ENCODE measurements at regions not wholly inside any gene's neighbourhood (a gene's known extent, or its start where the extent isn't known, plus 50 kb on each side); places are given as distances from the start of the nearest gene placed in this dataset.

- TF ChIP-seq CTCF (IDR thresholded peaks at IDR 0.05): no peak
- peak; percentile 56 for DNase-seq (ENCODE audit: low spot score)
- peak; percentile 83 for ATAC-seq (ENCODE audit: low FRiP score)
Measured at GRCh38 chr2:19648583-19648982, 253.2 kb downstream of the TTC32 start.

- TF ChIP-seq CTCF (IDR thresholded peaks at IDR 0.05): no peak
- no peak for ATAC-seq (ENCODE audit: low FRiP score)
Measured at GRCh38 chr2:19646987-19647386, 254.8 kb downstream of the TTC32 start.

GRCh38 chr2:19644763-19645162, 257.0 kb downstream of the TTC32 start:
- ATAC-seq (ENCODE audit: low FRiP score) (no peak), DNase-seq (ENCODE audit: low spot score) (no peak)
- no peak for TF ChIP-seq CTCF (IDR thresholded peaks at IDR 0.05)

More at GRCh38 chr2:19646987-19647386, 254.8 kb downstream of the TTC32 start:
- no peak for DNase-seq (ENCODE audit: low spot score)

GRCh38 chr2:19643117-19643518, 258.7 kb downstream of the TTC32 start:
- no peak for DNase-seq (ENCODE audit: low spot score)
- TF ChIP-seq CTCF (IDR thresholded peaks at IDR 0.05): no peak
- no peak for ATAC-seq (ENCODE audit: low FRiP score)

- no peak for TF ChIP-seq CTCF (IDR thresholded peaks at IDR 0.05)
- ATAC-seq (ENCODE audit: low FRiP score) (no peak), DNase-seq (ENCODE audit: low spot score) (no peak)
Measured at GRCh38 chr2:19642501-19642900, 259.3 kb downstream of the TTC32 start.

GRCh38 chr2:19635951-19636510, 265.8 kb downstream of the TTC32 start:
- no peak for ATAC-seq (ENCODE audit: low FRiP score)
- DNase-seq (ENCODE audit: low spot score): no peak
- TF ChIP-seq CTCF (IDR thresholded peaks at IDR 0.05): no peak

GRCh38 chr2:19632403-19632991, 269.3 kb downstream of the TTC32 start:
- ATAC-seq (ENCODE audit: low FRiP score): peak; percentile 94
- TF ChIP-seq CTCF (IDR thresholded peaks at IDR 0.05): no peak
- DNase-seq (ENCODE audit: low spot score): no peak

All from omental fat pad (tissue), 3 donors.